ENCODE measurements at regions not wholly inside any gene's neighbourhood (a gene's known extent, or its start where the extent isn't known, plus 50 kb on each side); places are given as distances from the start of the nearest gene placed in this dataset.
"Not testable (repeated sequence)": the region's sequence is repeated elsewhere in the genome, so short reads cannot be mapped to it uniquely, and the experiment has no call there.

DNA sequence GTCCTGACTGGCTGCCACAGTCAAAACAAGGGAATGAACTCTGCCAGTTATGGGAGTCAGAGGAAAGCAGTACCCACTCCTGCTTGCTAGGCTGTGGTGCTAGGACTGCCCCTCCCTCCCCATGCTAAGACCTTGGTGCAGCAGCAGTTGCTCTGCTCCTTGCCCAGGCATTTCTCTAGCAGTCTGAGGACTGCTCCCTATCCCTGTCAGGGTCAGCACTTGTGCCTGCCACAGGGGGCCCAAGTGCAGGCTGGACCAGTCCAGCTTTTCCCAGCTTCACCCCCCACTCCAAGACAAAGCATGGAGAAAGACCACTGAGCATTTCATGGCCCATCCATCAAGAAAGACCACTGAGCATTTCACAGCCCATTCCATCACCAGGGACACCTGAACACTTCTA is 305.8 kb upstream of the CLEC14A start:
- TF ChIP-seq CTCF (IDR thresholded peaks at IDR 0.05), result no peak
- no peaks in the 10 kb centered on the region for H3K79me2 ChIP-seq (ENCODE audit: insufficient read depth, low read length)
- peaks cover 18 to 20% of the 10 kb centered on the region in 2 donors for H3K9me3 ChIP-seq (replicated peaks in 1 of 2; ENCODE audit: control insufficient read depth in 1 of 2, insufficient read depth in 1 of 2, low read length in 2 of 2)
- no peaks in the 10 kb centered on the region for H3K36me3 ChIP-seq (replicated peaks in 1 of 2; ENCODE audit: control insufficient read depth in 1 of 2, insufficient read depth in 2 of 2, low read length in 2 of 2)
- H3K9ac ChIP-seq (ENCODE audit: insufficient read depth, low read length, poor library complexity, severe bottlenecking), result no peak overlapping the region
- H3K27me3 Mint-ChIP-seq (ENCODE audit: low read depth in 3 of 3), result peaks cover 0 to 1% (median 0%) of the 10 kb centered on the region in 3 donors
- no peak overlapping the region for H3K4me3 Mint-ChIP-seq
- no peak overlapping the region for H3K4me2 ChIP-seq (replicated peaks; ENCODE audit: extremely low read depth, low read length, poor library complexity, severe bottlenecking)
- H2AFZ ChIP-seq (ENCODE audit: insufficient read depth, low read depth, low read length, poor library complexity, severe bottlenecking), result no peak overlapping the region
- H3K27me3 ChIP-seq (ENCODE audit: control insufficient read depth in 2 of 2, insufficient read depth in 2 of 2, low read length in 2 of 2), result no peaks in the 10 kb centered on the region
- no peak for DNase-seq
- H4K20me1 ChIP-seq (ENCODE audit: insufficient read depth, low read length), result no peaks in the 10 kb centered on the region
- H3K36me3 Mint-ChIP-seq, result no peaks in the 10 kb centered on the region
- no peak overlapping the region for H3K4me3 ChIP-seq (replicated peaks in 1 of 3; ENCODE audit: low read depth in 2 of 3, low read length in 3 of 3)
- H3K27ac ChIP-seq (ENCODE audit: low read depth in 1 of 2, low read length in 2 of 2), result no peak overlapping the region
- H3K4me1 ChIP-seq (ENCODE audit: control insufficient read depth in 1 of 2, insufficient read depth in 2 of 2, low read length in 2 of 2), result no peaks in the 10 kb centered on the region
- no peak overlapping the region for H3K27ac Mint-ChIP-seq
- no peaks in the 10 kb centered on the region for H3K4me1 Mint-ChIP-seq
- H3K9me3 Mint-ChIP-seq, result peaks cover 5 to 18% (median 8%) of the 10 kb centered on the region in 7 donors
- intact Hi-C loops (cut with micrococcal nuclease), result no loop called here

DNA sequence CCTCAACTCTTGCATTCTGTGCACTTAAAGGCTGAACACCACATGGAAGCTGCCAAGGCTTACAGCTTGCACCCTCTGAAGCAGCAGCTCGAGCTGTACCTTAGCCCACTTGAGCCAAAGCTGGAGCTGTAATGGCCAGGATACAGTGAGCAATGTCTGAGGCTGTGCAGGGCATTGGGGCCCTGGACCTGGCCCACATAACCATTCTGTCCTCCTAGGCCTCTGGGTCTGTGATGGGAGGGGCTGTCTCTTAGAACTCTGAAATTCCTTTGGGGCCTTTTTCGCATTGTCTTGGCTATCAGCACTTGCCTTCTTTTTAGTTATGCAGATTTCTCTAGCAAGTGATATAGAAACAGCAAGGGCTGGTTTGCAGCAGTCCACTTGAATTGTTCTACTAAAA is 303.8 kb upstream of the CLEC14A start:
- H3K9ac ChIP-seq (ENCODE audit: insufficient read depth, low read length, poor library complexity, severe bottlenecking), result no peak overlapping the region
- no peaks in the 10 kb centered on the region for H3K36me3 ChIP-seq (replicated peaks in 1 of 2; ENCODE audit: control insufficient read depth in 1 of 2, insufficient read depth in 2 of 2, low read length in 2 of 2)
- H3K4me3 ChIP-seq (replicated peaks in 1 of 3; ENCODE audit: low read depth in 2 of 3, low read length in 3 of 3), result no peak overlapping the region
- no peak overlapping the region for H3K27ac ChIP-seq (ENCODE audit: low read depth in 1 of 2, low read length in 2 of 2)
- Mint-ChIP-seq H3K27ac (no peak overlapping the region), H3K36me3 (no peaks in the 10 kb centered on the region), H3K9me3 (peaks cover 5 to 15% (median 8%) of the 10 kb centered on the region in 7 donors), H3K4me1 (no peaks in the 10 kb centered on the region), H3K4me3 (no peak overlapping the region), H3K27me3 (ENCODE audit: low read depth in 3 of 3) (peaks cover 0 to 2% (median 1%) of the 10 kb centered on the region in 3 donors)
- H3K4me1 ChIP-seq (ENCODE audit: control insufficient read depth in 1 of 2, insufficient read depth in 2 of 2, low read length in 2 of 2), result no peaks in the 10 kb centered on the region
- 0% methylated on average over 1 of the region's 2 CpGs for WGBS (ENCODE audit: insufficient coverage)
- TF ChIP-seq CTCF (IDR thresholded peaks at IDR 0.05), result no peak
- no peaks in the 10 kb centered on the region for H4K20me1 ChIP-seq (ENCODE audit: insufficient read depth, low read length)
- intact Hi-C loops (cut with micrococcal nuclease), result no loop called here
- peaks cover 18 to 20% of the 10 kb centered on the region in 2 donors for H3K9me3 ChIP-seq (replicated peaks in 1 of 2; ENCODE audit: control insufficient read depth in 1 of 2, insufficient read depth in 1 of 2, low read length in 2 of 2)
- no peaks in the 10 kb centered on the region for H3K79me2 ChIP-seq (ENCODE audit: insufficient read depth, low read length)
- no peak overlapping the region for H3K4me2 ChIP-seq (replicated peaks; ENCODE audit: extremely low read depth, low read length, poor library complexity, severe bottlenecking)
- no peaks in the 10 kb centered on the region for H3K27me3 ChIP-seq (ENCODE audit: control insufficient read depth in 2 of 2, insufficient read depth in 2 of 2, low read length in 2 of 2)
- no peak for DNase-seq
- no peak overlapping the region for H2AFZ ChIP-seq (ENCODE audit: insufficient read depth, low read depth, low read length, poor library complexity, severe bottlenecking)

DNA sequence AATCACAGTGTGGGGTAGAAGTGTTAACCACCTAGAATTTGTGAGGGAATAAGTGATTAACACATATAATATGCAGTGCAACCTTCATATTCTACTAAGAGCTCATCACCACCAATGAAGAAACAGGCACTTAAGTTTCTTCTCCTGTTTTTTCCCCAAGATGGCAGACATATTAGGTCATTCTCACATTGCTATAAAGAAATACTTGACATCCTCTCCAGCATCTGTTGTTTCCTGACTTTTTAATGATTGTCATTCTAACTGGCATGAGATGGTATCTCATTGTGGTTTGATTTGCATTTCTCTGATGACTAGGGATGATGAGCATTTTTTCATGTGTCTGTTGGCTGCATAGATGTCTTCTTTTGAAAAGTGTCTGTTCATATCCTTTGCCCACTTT is 301.5 kb upstream of the CLEC14A start:
- H3K27me3 ChIP-seq (ENCODE audit: control insufficient read depth in 2 of 2, insufficient read depth in 2 of 2, low read length in 2 of 2); H3K4me1 ChIP-seq (ENCODE audit: control insufficient read depth in 1 of 2, insufficient read depth in 2 of 2, low read length in 2 of 2); H3K27ac ChIP-seq (ENCODE audit: low read depth in 1 of 2, low read length in 2 of 2); H3K27me3 Mint-ChIP-seq (ENCODE audit: low read depth in 3 of 3); H3K9ac ChIP-seq (ENCODE audit: insufficient read depth, low read length, poor library complexity, severe bottlenecking); H4K20me1 ChIP-seq (ENCODE audit: insufficient read depth, low read length); H3K79me2 ChIP-seq (ENCODE audit: insufficient read depth, low read length); H3K4me3 Mint-ChIP-seq; H3K4me3 ChIP-seq (replicated peaks in 1 of 3; ENCODE audit: low read depth in 2 of 3, low read length in 3 of 3); H3K36me3 ChIP-seq (replicated peaks in 1 of 2; ENCODE audit: control insufficient read depth in 1 of 2, insufficient read depth in 2 of 2, low read length in 2 of 2); H2AFZ ChIP-seq (ENCODE audit: insufficient read depth, low read depth, low read length, poor library complexity, severe bottlenecking); H3K4me1 Mint-ChIP-seq; DNase-seq; H3K36me3 Mint-ChIP-seq; intact Hi-C loops (cut with micrococcal nuclease); H3K27ac Mint-ChIP-seq; H3K4me2 ChIP-seq (replicated peaks; ENCODE audit: extremely low read depth, low read length, poor library complexity, severe bottlenecking): not testable (repeated sequence)
- peaks cover 18 to 20% of the 10 kb centered on the region in 2 donors for H3K9me3 ChIP-seq (replicated peaks in 1 of 2; ENCODE audit: control insufficient read depth in 1 of 2, insufficient read depth in 1 of 2, low read length in 2 of 2)
- H3K9me3 Mint-ChIP-seq, result peaks cover 0 to 11% (median 8%) of the 10 kb centered on the region in 7 donors
